WTC11 (cell line): ENCODE measurements at regions not wholly inside any gene's neighbourhood (a gene's known extent, or its start where the extent isn't known, plus 50 kb on each side); places are given as distances from the start of the nearest gene placed in this dataset.

Experiments used
- CBFB ChIP-seq: sonication (generic); formaldehyde crosslinking; IDR thresholded peaks from 2 replicates; pipeline ENCODE4 v1.8.1; 2022; ENCODE audit warnings: mild to moderate bottlenecking, low read depth, missing genetic modification reagents
- CTCF ChIP-seq: fragments of 200-600 bp; IDR thresholded peaks from 2 replicates; pipeline ENCODE4 v1.8.0; 2022; ENCODE audit warnings: antibody characterized with exemption
- ESRRA ChIP-seq: sonication (generic); formaldehyde crosslinking; IDR thresholded peaks from 2 replicates; pipeline ENCODE4 v1.8.1; 2022; ENCODE audit warnings: mild to moderate bottlenecking, missing genetic modification reagents, borderline replicate concordance
- FOXJ3 ChIP-seq: sonication (generic); formaldehyde crosslinking; IDR thresholded peaks from 2 replicates; pipeline ENCODE4 v1.9.0; 2021; ENCODE audit warnings: missing genetic modification reagents, mild to moderate bottlenecking, borderline replicate concordance
- KAT7 ChIP-seq: sonication (generic); formaldehyde crosslinking; IDR thresholded peaks from 2 replicates; pipeline ENCODE4 v1.8.1; 2023; ENCODE audit warnings: missing genetic modification reagents, mild to moderate bottlenecking, borderline replicate concordance
- TF ChIP-seq, protein P1 (sequence below): sonication (generic); formaldehyde crosslinking; IDR thresholded peaks from 2 replicates; pipeline ENCODE4 v1.8.0; 2022; ENCODE audit warnings: mild to moderate bottlenecking, missing genetic modification reagents
- TF ChIP-seq, protein P2 (sequence below): sonication (generic); formaldehyde crosslinking; conservative IDR thresholded peaks from 2 replicates; pipeline ENCODE4 v1.8.1; 2022; ENCODE audit warnings: mild to moderate bottlenecking, missing genetic modification reagents

- TF ChIP-seq, protein P1, sequence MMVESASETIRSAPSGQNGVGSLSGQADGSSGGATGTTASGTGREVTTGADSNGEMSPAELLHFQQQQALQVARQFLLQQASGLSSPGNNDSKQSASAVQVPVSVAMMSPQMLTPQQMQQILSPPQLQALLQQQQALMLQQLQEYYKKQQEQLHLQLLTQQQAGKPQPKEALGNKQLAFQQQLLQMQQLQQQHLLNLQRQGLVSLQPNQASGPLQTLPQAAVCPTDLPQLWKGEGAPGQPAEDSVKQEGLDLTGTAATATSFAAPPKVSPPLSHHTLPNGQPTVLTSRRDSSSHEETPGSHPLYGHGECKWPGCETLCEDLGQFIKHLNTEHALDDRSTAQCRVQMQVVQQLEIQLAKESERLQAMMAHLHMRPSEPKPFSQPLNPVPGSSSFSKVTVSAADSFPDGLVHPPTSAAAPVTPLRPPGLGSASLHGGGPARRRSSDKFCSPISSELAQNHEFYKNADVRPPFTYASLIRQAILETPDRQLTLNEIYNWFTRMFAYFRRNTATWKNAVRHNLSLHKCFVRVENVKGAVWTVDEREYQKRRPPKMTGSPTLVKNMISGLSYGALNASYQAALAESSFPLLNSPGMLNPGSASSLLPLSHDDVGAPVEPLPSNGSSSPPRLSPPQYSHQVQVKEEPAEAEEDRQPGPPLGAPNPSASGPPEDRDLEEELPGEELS (CRISPR knock-in tag) = no peak
- TF ChIP-seq, protein P2, sequence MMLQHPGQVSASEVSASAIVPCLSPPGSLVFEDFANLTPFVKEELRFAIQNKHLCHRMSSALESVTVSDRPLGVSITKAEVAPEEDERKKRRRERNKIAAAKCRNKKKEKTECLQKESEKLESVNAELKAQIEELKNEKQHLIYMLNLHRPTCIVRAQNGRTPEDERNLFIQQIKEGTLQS (CRISPR knock-in tag) = no peak
- TF ChIP-seq CTCF = no peak
- TF ChIP-seq ESRRA (CRISPR knock-in tag) = no peak
- TF ChIP-seq FOXJ3 (CRISPR knock-in tag) = no peak
- TF ChIP-seq CBFB (CRISPR knock-in tag) = no peak
- no peak for TF ChIP-seq KAT7 (CRISPR knock-in tag)
These were observed 238.5 kb upstream of the BOD1L1 start for GRCh38 chr4:13865871-13866669.
